NCI-H2171 treated with DMSO at 0.1 percent for 48 hours (cell line): ENCODE measurements at regions not wholly inside any gene's neighbourhood (a gene's known extent, or its start where the extent isn't known, plus 50 kb on each side); places are given as distances from the start of the nearest gene placed in this dataset.
"Not testable (repeated sequence)": the region's sequence is repeated elsewhere in the genome, so short reads cannot be mapped to it uniquely, and the experiment has no call there.

Experiments
- DNase-seq: peaks from one replicate; lab custom pipeline; 2025; lab: John Stamatoyannopoulos, UW

GRCh38 chr10:106078895-106079576 lies 1085.5 kb downstream of the SORCS1 start:
- no peak for DNase-seq

GRCh38 chr10:106076496-106076895 lies 1088.0 kb downstream of the SORCS1 start:
- DNase-seq = no peak

- DNase-seq = no peak
Observed at GRCh38 chr10:106053061-106053460, 1111.4 kb downstream of the SORCS1 start.

- DNase-seq = no peak
Observed at GRCh38 chr10:106044503-106044902, 1120.0 kb downstream of the SORCS1 start.

GRCh38 chr10:106043863-106044262 lies 1120.6 kb downstream of the SORCS1 start:
- DNase-seq = no peak

- no peak for DNase-seq
Observed at GRCh38 chr10:106038246-106038645, 1126.3 kb downstream of the SORCS1 start.

- no peak for DNase-seq
Observed at GRCh38 chr10:106033065-106033464, 1131.4 kb downstream of the SORCS1 start.

GRCh38 chr10:106032450-106033002 lies 1132.0 kb downstream of the SORCS1 start:
- no peak for DNase-seq

- DNase-seq = no peak
Observed at GRCh38 chr10:106027240-106027639, 1137.3 kb downstream of the SORCS1 start.

GRCh38 chr10:106025208-106025811 lies 1139.2 kb downstream of the SORCS1 start:
- DNase-seq = no peak

- no peak for DNase-seq
Observed at GRCh38 chr10:106023329-106023728, 1141.2 kb downstream of the SORCS1 start.

- DNase-seq = not testable (repeated sequence)
Observed at GRCh38 chr10:106019559-106019958, 1144.9 kb downstream of the SORCS1 start.

GRCh38 chr10:106015369-106016199 lies 1148.9 kb downstream of the SORCS1 start:
- DNase-seq = not testable (repeated sequence)

- DNase-seq = no peak
Observed at GRCh38 chr10:106011250-106011649, 1153.3 kb downstream of the SORCS1 start.

- no peak for DNase-seq
Observed at GRCh38 chr10:106000721-106001120, 1163.8 kb downstream of the SORCS1 start.

GRCh38 chr10:105993609-105994008 lies 1170.9 kb downstream of the SORCS1 start:
- no peak for DNase-seq

- no peak for DNase-seq
Observed at GRCh38 chr10:105992928-105993327, 1171.6 kb downstream of the SORCS1 start.

- DNase-seq = no peak
Observed at GRCh38 chr10:105990529-105990928, 1174.0 kb downstream of the SORCS1 start.

GRCh38 chr10:105989995-105990394 lies 1174.5 kb downstream of the SORCS1 start:
- DNase-seq = no peak

GRCh38 chr10:105988848-105989247 lies 1175.7 kb downstream of the SORCS1 start:
- no peak for DNase-seq

- no peak for DNase-seq
Observed at GRCh38 chr10:105986912-105987635, 1177.4 kb downstream of the SORCS1 start.

- no peak for DNase-seq
Observed at GRCh38 chr10:105986486-105986885, 1178.0 kb downstream of the SORCS1 start.
